Adrenal gland (tissue), 9 donors: ENCODE measurements at regions not wholly inside any gene's neighbourhood (a gene's known extent, or its start where the extent isn't known, plus 50 kb on each side); places are given as distances from the start of the nearest gene placed in this dataset.

ENCODE experiments used
- DNase-seq, 7 donors: peaks; one replicate each; pipeline ENCODE4 v3.0.0-alpha.2; 2019 to 2020
- H3K27ac ChIP-seq, 5 donors: fragments of 200-600 bp; sonication (generic) in 4 of 5; 1 replicate in 3 of 5; 2 replicates in 2 of 5; pipeline versions ENCODE4 v1.5.1 to v1.8.0; 2016 to 2020; ENCODE audit warnings: mild to moderate bottlenecking in 1 of 5
- H3K27me3 ChIP-seq: fragments of 200-600 bp; 2 replicates; pipeline ENCODE4 v1.8.0; 2021
- H3K36me3 ChIP-seq, 2 donors: fragments of 200-600 bp; replicated peaks in 1 of 2; 1 replicate in 1 of 2; 2 replicates in 1 of 2; pipeline versions ENCODE4 v1.5.1 to v1.8.0; 2018 to 2022
- H3K4me1 ChIP-seq, 2 donors: fragments of 200-600 bp; replicated peaks in 1 of 2; 1 replicate in 1 of 2; 2 replicates in 1 of 2; pipeline versions ENCODE4 v1.5.1 to v1.8.0; 2018 to 2021
- H3K4me3 ChIP-seq, 4 donors: fragments of 200-600 bp; sonication (generic) in 3 of 4; one replicate each; pipeline ENCODE4 v1.5.1; 2016 to 2018
- H3K9me3 ChIP-seq, 3 donors: fragments of 200-600 bp; sonication (generic) in 1 of 3; replicated peaks in 1 of 3; 1 replicate in 2 of 3; 2 replicates in 1 of 3; pipeline versions ENCODE4 v1.5.1 to v1.8.0; 2016 to 2021
- CTCF ChIP-seq, 6 experiments: fragments of 450-650 bp in 4 of 6; fragments of 200-600 bp in 2 of 6; sonication (generic) in 1 of 6; IDR thresholded peaks; 1 replicate in 5 of 6; 2 replicates in 1 of 6; pipeline versions ENCODE4 v1.5.1 to v1.8.0; 2016 to 2021; ENCODE audit warnings: antibody characterized with exemption in 6 of 6, mild to moderate bottlenecking in 2 of 6, moderate library complexity in 1 of 6
- POLR2A ChIP-seq, 2 donors: fragments of 450-650 bp; IDR thresholded peaks; one replicate each; pipeline ENCODE4 v1.6.1; 2017; ENCODE audit warnings: antibody characterized with exemption in 2 of 2, mild to moderate bottlenecking in 2 of 2, moderate library complexity in 1 of 2
- WGBS, 4 donors: extraction: QIAGEN DNeasy Blood & Tissue Kit in 2 of 4; methylation state at CpG; one replicate each; pipeline versions ENCODE4 v1.1.5 to v1.1.7; 2013 to 2017; 5-methylcytosine and 5-hydroxymethylcytosine counted together
- intact Hi-C, 2 donors: fragments of 100-400 bp; cut with DNase I; formaldehyde crosslinking; loops; one replicate each; pipeline versions ENCODE4 v1.14.1 to v1.15.0; 2022 to 2023
- donor health status: healthy with polysubstance abuse.
- donor health status: Bipolar disorder and iron deficiency.
- donor health status: DM: yes; HTN: yes; CAD: no.
- donor health status: DM: no; HTN: no; CAD: no.
- donor health status: DM: no; HTN: no; CAD: no.

- H3K4me1 ChIP-seq = no peaks in the 10 kb centered on the region
- H3K36me3 ChIP-seq = no peaks in the 10 kb centered on the region
- no peak overlapping the region for H3K27ac ChIP-seq
- TF ChIP-seq POLR2A (IDR thresholded peaks at IDR 0.05) (no peak), CTCF (IDR thresholded peaks at IDR 0.05) (no peak)
- no peaks in the 10 kb centered on the region for H3K9me3 ChIP-seq
- no peak for DNase-seq
- no peaks in the 10 kb centered on the region for H3K27me3 ChIP-seq
- intact Hi-C loops = no loop called here
- WGBS, 4 donors = 63 to 73% (median 64%) methylated on average over 10 of the region's 10 CpGs
- no peak overlapping the region for H3K4me3 ChIP-seq
Observed at GRCh38 chr20:60937585-60937984, 314.5 kb upstream of the CDH4 start.

GRCh38 chr20:60941379-60941778, 310.7 kb upstream of the CDH4 start:
- no peaks in the 10 kb centered on the region for H3K27me3 ChIP-seq
- H3K36me3 ChIP-seq = no peaks in the 10 kb centered on the region
- no peaks in the 10 kb centered on the region for H3K9me3 ChIP-seq
- 72 to 86% (median 83%) methylated on average over 6 of the region's 6 CpGs for WGBS, 4 donors
- H3K4me1 ChIP-seq = no peaks in the 10 kb centered on the region
- TF ChIP-seq POLR2A (IDR thresholded peaks at IDR 0.05) (no peak), CTCF (IDR thresholded peaks at IDR 0.05) (no peak)
- intact Hi-C loops = no loop called here
- H3K27ac ChIP-seq = no peak overlapping the region
- no peak overlapping the region for H3K4me3 ChIP-seq
- DNase-seq = no peak

GRCh38 chr20:60947819-60948218, 304.2 kb upstream of the CDH4 start:
- H3K9me3 ChIP-seq = no peaks in the 10 kb centered on the region
- no peaks in the 10 kb centered on the region for H3K27me3 ChIP-seq
- DNase-seq = no peak
- no peak overlapping the region for H3K4me3 ChIP-seq
- WGBS, 4 donors = 75 to 85% (median 81%) methylated on average over 6 to 7 of the region's 7 CpGs
- H3K4me1 ChIP-seq = no peaks in the 10 kb centered on the region
- no peak for TF ChIP-seq POLR2A (IDR thresholded peaks at IDR 0.05)
- no peaks in the 10 kb centered on the region for H3K36me3 ChIP-seq
- H3K27ac ChIP-seq = no peak overlapping the region
- intact Hi-C loops = no loop called here

GRCh38 chr20:60948224-60948623, 303.8 kb upstream of the CDH4 start:
- TF ChIP-seq CTCF (IDR thresholded peaks at IDR 0.05) (no peak), POLR2A (IDR thresholded peaks at IDR 0.05) (no peak)
- H3K4me1 ChIP-seq = no peaks in the 10 kb centered on the region
- no peak overlapping the region for H3K27ac ChIP-seq
- intact Hi-C loops = no loop called here
- H3K36me3 ChIP-seq = no peaks in the 10 kb centered on the region
- 72 to 85% (median 80%) methylated on average over 6 to 8 of the region's 8 CpGs for WGBS, 4 donors
- no peaks in the 10 kb centered on the region for H3K27me3 ChIP-seq
- no peak for DNase-seq
- no peak overlapping the region for H3K4me3 ChIP-seq
- no peaks in the 10 kb centered on the region for H3K9me3 ChIP-seq

GRCh38 chr20:60950561-60950960, 301.5 kb upstream of the CDH4 start:
- DNase-seq = no peak
- intact Hi-C loops = no loop called here
- WGBS, 4 donors = 40 to 72% (median 65%) methylated on average over 4 to 5 of the region's 5 CpGs
- no peak overlapping the region for H3K4me3 ChIP-seq
- no peaks in the 10 kb centered on the region for H3K27me3 ChIP-seq
- no peaks in the 10 kb centered on the region for H3K36me3 ChIP-seq
- no peak overlapping the region for H3K27ac ChIP-seq
- H3K9me3 ChIP-seq = no peaks in the 10 kb centered on the region
- no peaks in the 10 kb centered on the region for H3K4me1 ChIP-seq
- no peak for TF ChIP-seq CTCF (IDR thresholded peaks at IDR 0.05)
- TF ChIP-seq POLR2A (IDR thresholded peaks at IDR 0.05) = no peak
